ENCODE measurements at regions not wholly inside any gene's neighbourhood (a gene's known extent, or its start where the extent isn't known, plus 50 kb on each side); places are given as distances from the start of the nearest gene placed in this dataset.

- TF ChIP-seq RAD21 (conservative IDR thresholded peaks at IDR 0.05 in 1 of 2, IDR thresholded peaks at IDR 0.05 in 1 of 2) (no peak), POLR2A (IDR thresholded peaks at IDR 0.05; ENCODE audit: low read length) (no peak), USF2 (IDR thresholded peaks at IDR 0.05) (no peak), CTCF (IDR thresholded peaks at IDR 0.05) (no peak), TP53 (CRISPR knock-in tag; IDR thresholded peaks at IDR 0.05) (no peak), KDM1A (IDR thresholded peaks at IDR 0.05; ENCODE audit: low read depth) (no peak), RNF2 (IDR thresholded peaks at IDR 0.05; ENCODE audit: borderline replicate concordance, low read depth) (no peak), NPAS2 (CRISPR knock-in tag; IDR thresholded peaks at IDR 0.05; ENCODE audit: borderline replicate concordance) (no peak), JUN (IDR thresholded peaks at IDR 0.05) (no peak), MAFK (IDR thresholded peaks at IDR 0.05; ENCODE audit: partially characterized antibody) (no peak)
Observed at GRCh38 chr5:39608024-39608423, 183.2 kb upstream of the DAB2 start.
